Stimulated activated naive B cell treated with anti-CD40 and anti-IgM and Interleukin-4, amounts not matched to agents 10 μg/mL and 1 μg/mL and 100 μg/mL, for 72 hours (primary cell): ENCODE measurements at regions not wholly inside any gene's neighbourhood (a gene's known extent, or its start where the extent isn't known, plus 50 kb on each side); places are given as distances from the start of the nearest gene placed in this dataset.

Source experiments
- ATAC-seq, 2 donors: fragments of 150-1000 bp; cut with Tn5 transposase; replicated peaks; 2 replicates each; pipeline ENCODE4 v1.10.0; 2021; ENCODE audit warnings: moderate library complexity in 1 of 2
- DNase-seq: peaks from one replicate; pipeline ENCODE4 v3.0.0; 2021
- H3K27ac Mint-ChIP-seq: one replicate; pipeline ENCODE4 v1.8.0; 2022; ENCODE audit warnings: mild to moderate bottlenecking, mixed read lengths
- H3K27me3 Mint-ChIP-seq, 2 donors: one replicate each; pipeline ENCODE4 v1.8.0; 2022; ENCODE audit warnings: mixed read lengths in 2 of 2
- H3K36me3 Mint-ChIP-seq, 2 donors: one replicate each; pipeline ENCODE4 v1.8.0; 2022; ENCODE audit warnings: mixed read lengths in 2 of 2, mild to moderate bottlenecking in 1 of 2
- H3K4me1 Mint-ChIP-seq, 2 donors: one replicate each; pipeline ENCODE4 v1.8.0; 2022; ENCODE audit warnings: mixed read lengths in 2 of 2, mild to moderate bottlenecking in 1 of 2
- H3K4me3 Mint-ChIP-seq, 2 donors: one replicate each; pipeline ENCODE4 v1.8.0; 2022; ENCODE audit warnings: mild to moderate bottlenecking in 2 of 2, mixed read lengths in 2 of 2, moderate library complexity in 1 of 2
- H3K9me3 Mint-ChIP-seq, 2 donors: one replicate each; pipeline ENCODE4 v1.8.0; 2022; ENCODE audit warnings: mixed read lengths in 2 of 2, mild to moderate bottlenecking in 1 of 2

DNA sequence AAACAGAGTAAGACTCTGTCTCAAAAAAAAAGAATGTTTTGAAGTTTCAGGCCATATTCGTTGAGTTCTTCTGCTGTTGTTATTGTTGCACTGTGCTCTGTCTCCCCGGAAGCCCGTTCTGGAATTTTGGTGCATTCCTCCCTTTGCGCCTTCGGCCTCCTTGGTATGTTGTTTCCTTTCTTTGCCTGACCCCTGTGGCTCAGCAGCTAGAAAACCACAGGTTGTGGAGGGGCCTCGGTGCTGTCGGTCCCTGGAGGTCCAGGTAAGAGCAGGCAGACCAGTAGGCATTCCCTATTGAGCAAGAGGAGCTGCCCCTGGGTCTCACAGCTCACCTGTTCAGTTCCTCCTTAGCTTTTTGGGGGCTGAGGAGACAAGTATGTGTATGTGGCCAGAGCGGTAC lies 51.0 kb upstream of the DLG1 start:
- Mint-ChIP-seq H3K27ac (no peak overlapping the region), H3K9me3 (no peaks in the 10 kb centered on the region), H3K4me3 (no peak overlapping the region), H3K4me1 (peaks cover 2 to 3% of the 10 kb centered on the region in 2 donors), H3K36me3 (no peaks in the 10 kb centered on the region), H3K27me3 (peaks cover 10 to 12% of the 10 kb centered on the region in 2 donors)
- ATAC-seq (no peak), DNase-seq (no peak)
